Breast epithelium (tissue), 3 donors: ENCODE measurements at regions not wholly inside any gene's neighbourhood (a gene's known extent, or its start where the extent isn't known, plus 50 kb on each side); places are given as distances from the start of the nearest gene placed in this dataset.

Experiments
- POLR2A ChIP-seq: fragments of 450-650 bp; IDR thresholded peaks from one replicate; pipeline ENCODE4 v1.6.1; 2016; ENCODE audit warnings: antibody characterized with exemption, mild to moderate bottlenecking, moderate library complexity
- POLR2AphosphoS5 ChIP-seq, 3 donors: sonication (generic); formaldehyde crosslinking; IDR thresholded peaks; one replicate each; pipeline ENCODE4 v1.6.1; 2017; ENCODE audit warnings: antibody characterized with exemption in 3 of 3
- TF ChIP-seq, protein P1 (sequence below), 3 donors: fragments of 450-650 bp; IDR thresholded peaks; one replicate each; pipeline ENCODE4 v1.5.1; 2016 to 2017; ENCODE audit warnings: antibody characterized with exemption in 3 of 3, mild to moderate bottlenecking in 3 of 3, moderate library complexity in 3 of 3

DNA sequence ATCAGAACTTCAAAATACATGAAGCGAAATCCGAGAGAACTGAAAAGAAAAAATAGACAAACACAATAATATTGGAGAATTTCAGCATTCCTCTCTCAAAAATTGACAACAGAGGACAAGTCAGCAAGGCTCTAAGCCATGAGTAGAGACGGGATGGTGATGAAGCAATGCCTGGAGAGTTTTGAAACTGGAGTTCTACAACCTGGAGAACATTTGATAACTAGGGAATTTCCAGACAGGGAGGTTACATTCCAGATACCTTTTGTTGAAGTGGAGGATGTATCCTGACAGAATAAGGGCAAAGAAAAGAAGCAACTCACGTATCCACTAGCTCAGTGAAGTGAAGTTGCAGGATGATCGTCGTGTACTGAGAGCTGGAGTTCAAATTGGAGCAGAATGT lies 291.4 kb downstream of the CTTN start:
- TF ChIP-seq, protein P1, sequence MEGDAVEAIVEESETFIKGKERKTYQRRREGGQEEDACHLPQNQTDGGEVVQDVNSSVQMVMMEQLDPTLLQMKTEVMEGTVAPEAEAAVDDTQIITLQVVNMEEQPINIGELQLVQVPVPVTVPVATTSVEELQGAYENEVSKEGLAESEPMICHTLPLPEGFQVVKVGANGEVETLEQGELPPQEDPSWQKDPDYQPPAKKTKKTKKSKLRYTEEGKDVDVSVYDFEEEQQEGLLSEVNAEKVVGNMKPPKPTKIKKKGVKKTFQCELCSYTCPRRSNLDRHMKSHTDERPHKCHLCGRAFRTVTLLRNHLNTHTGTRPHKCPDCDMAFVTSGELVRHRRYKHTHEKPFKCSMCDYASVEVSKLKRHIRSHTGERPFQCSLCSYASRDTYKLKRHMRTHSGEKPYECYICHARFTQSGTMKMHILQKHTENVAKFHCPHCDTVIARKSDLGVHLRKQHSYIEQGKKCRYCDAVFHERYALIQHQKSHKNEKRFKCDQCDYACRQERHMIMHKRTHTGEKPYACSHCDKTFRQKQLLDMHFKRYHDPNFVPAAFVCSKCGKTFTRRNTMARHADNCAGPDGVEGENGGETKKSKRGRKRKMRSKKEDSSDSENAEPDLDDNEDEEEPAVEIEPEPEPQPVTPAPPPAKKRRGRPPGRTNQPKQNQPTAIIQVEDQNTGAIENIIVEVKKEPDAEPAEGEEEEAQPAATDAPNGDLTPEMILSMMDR (IDR thresholded peaks at IDR 0.05): no peak
- TF ChIP-seq POLR2A: no peak
- no peak for TF ChIP-seq POLR2AphosphoS5 (IDR thresholded peaks at IDR 0.05)
